A673 (cell line): ENCODE measurements at regions not wholly inside any gene's neighbourhood (a gene's known extent, or its start where the extent isn't known, plus 50 kb on each side); places are given as distances from the start of the nearest gene placed in this dataset.
"Not testable (repeated sequence)": the region's sequence is repeated elsewhere in the genome, so short reads cannot be mapped to it uniquely, and the experiment has no call there.

Experiments used
- BruUV-seq: library from RNA; stranded (reverse); fragments of 400-500 nt; replicated peaks from 2 replicates; lab custom pipeline; 2021; lab: Mats Ljungman, UMichigan
- CTCF ChIA-PET: fragments of 300-600 bp; sonication (Branson Sonifier 250); formaldehyde crosslinking; loops from one replicate; lab custom pipeline; 2022; ENCODE audit warnings: antibody characterized with exemption; lab: Charles Lee
- POLR2A ChIA-PET: fragments of 300-600 bp; sonication (Branson Sonifier 250); formaldehyde crosslinking; loops from one replicate; lab custom pipeline; 2022; ENCODE audit warnings: antibody characterized with exemption; ENCODE audit not compliant: low non-redundant PET; lab: Charles Lee
- DNase-seq: peaks from one replicate; pipeline ENCODE4 v3.0.0-alpha.2; 2015; ENCODE audit warnings: low spot score
- H3K27ac ChIP-seq: fragments of 200-600 bp; sonication (generic); 2 replicates; pipeline ENCODE4 v1.5.1; 2016; ENCODE audit warnings: mixed run types, low read depth, mild to moderate bottlenecking, mixed read lengths, antibody characterized with exemption, low read length; ENCODE audit not compliant: poor library complexity, severe bottlenecking
- H3K27me3 ChIP-seq: fragments of 200-600 bp; sonication (generic); replicated peaks from 2 replicates; pipeline ENCODE4 v1.6.1; 2017; ENCODE audit warnings: mixed run types, low read depth, mild to moderate bottlenecking, mixed read lengths, antibody characterized with exemption, low read length; ENCODE audit not compliant: insufficient read depth, poor library complexity
- H3K36me3 ChIP-seq: fragments of 200-600 bp; sonication (generic); 2 replicates; pipeline ENCODE4 v1.6.1; 2016; ENCODE audit warnings: mixed run types, mild to moderate bottlenecking, mixed read lengths, antibody characterized with exemption, low read length; ENCODE audit not compliant: insufficient read depth, poor library complexity, severe bottlenecking
- H3K4me1 ChIP-seq: fragments of 200-600 bp; sonication (generic); 2 replicates; pipeline ENCODE4 v1.6.1; 2017; ENCODE audit warnings: mixed run types, mild to moderate bottlenecking, mixed read lengths, antibody characterized with exemption, low read length; ENCODE audit not compliant: insufficient read depth, poor library complexity, severe bottlenecking
- H3K4me3 ChIP-seq: fragments of 200-600 bp; sonication (generic); 2 replicates; pipeline ENCODE4 v1.5.1; 2016; ENCODE audit warnings: low read depth, mixed run types, mild to moderate bottlenecking, mixed read lengths, low read length; ENCODE audit not compliant: poor library complexity, severe bottlenecking
- H3K9me3 ChIP-seq: fragments of 200-600 bp; sonication (generic); 2 replicates; pipeline ENCODE4 v1.6.1; 2016; ENCODE audit warnings: mixed run types, low read depth, mild to moderate bottlenecking, mixed read lengths, antibody characterized with exemption, low read length; ENCODE audit not compliant: poor library complexity, severe bottlenecking
- EZH2 ChIP-seq: fragments of 200-600 bp; sonication (generic); IDR thresholded peaks from 2 replicates; pipeline ENCODE4 v1.6.1; 2017; ENCODE audit warnings: borderline replicate concordance, low read depth, mild to moderate bottlenecking, mixed read lengths, antibody characterized with exemption, low read length; ENCODE audit not compliant: poor library complexity, severe bottlenecking
- intact Hi-C: fragments of 100-400 bp; cut with micrococcal nuclease; formaldehyde crosslinking; loops from one replicate; pipeline ENCODE4 v1.10.0; 2022; ENCODE audit not compliant: unreplicated experiment
- TF ChIP-seq, protein P1 (sequence below): fragments of 300-800, 200-600 bp; sonication (generic); conservative IDR thresholded peaks from 2 replicates; pipeline ENCODE4 v1.5.1; 2017; ENCODE audit warnings: low read depth, mild to moderate bottlenecking, antibody characterized with exemption, low read length, moderate library complexity, mixed read lengths

DNA sequence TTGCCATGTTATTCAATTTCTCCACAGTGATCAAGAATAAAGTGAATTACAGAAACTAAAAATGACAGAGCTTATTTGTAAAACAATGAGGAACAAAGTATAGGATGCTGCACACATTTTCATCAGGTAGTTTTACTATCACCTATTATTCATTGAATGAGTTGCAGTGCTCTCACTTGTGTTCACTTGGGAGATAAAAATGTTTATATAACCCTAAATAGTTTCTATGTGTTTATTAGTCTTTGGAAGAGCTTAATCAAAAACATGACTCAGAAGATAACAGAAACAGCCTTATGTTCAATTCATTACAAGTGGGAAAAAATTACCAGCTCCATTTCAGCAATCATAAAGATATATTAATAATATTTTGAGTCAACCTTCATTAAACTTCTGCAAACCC is 796.2 kb downstream of the SLITRK1 start:
- H3K27ac ChIP-seq = no peak overlapping the region
- intact Hi-C loops = no loop called here
- peaks cover 4% of the 10 kb centered on the region for H3K9me3 ChIP-seq
- ChIA-PET POLR2A (no interaction called here), CTCF (interaction anchor here (0.5 kb wide), 1 partner anchor 964 kb away, joined by 5 read pairs; no protein-coding TSS in a partner anchor)
- no peaks in the 10 kb centered on the region for H3K36me3 ChIP-seq
- no peaks in the 10 kb centered on the region for H3K27me3 ChIP-seq
- DNase-seq = no peak
- no peak for TF ChIP-seq EZH2
- TF ChIP-seq, protein P1, sequence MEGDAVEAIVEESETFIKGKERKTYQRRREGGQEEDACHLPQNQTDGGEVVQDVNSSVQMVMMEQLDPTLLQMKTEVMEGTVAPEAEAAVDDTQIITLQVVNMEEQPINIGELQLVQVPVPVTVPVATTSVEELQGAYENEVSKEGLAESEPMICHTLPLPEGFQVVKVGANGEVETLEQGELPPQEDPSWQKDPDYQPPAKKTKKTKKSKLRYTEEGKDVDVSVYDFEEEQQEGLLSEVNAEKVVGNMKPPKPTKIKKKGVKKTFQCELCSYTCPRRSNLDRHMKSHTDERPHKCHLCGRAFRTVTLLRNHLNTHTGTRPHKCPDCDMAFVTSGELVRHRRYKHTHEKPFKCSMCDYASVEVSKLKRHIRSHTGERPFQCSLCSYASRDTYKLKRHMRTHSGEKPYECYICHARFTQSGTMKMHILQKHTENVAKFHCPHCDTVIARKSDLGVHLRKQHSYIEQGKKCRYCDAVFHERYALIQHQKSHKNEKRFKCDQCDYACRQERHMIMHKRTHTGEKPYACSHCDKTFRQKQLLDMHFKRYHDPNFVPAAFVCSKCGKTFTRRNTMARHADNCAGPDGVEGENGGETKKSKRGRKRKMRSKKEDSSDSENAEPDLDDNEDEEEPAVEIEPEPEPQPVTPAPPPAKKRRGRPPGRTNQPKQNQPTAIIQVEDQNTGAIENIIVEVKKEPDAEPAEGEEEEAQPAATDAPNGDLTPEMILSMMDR = no peak
- BruUV-seq = no TSS peak
- no peak overlapping the region for H3K4me3 ChIP-seq
- H3K4me1 ChIP-seq = no peaks in the 10 kb centered on the region

DNA sequence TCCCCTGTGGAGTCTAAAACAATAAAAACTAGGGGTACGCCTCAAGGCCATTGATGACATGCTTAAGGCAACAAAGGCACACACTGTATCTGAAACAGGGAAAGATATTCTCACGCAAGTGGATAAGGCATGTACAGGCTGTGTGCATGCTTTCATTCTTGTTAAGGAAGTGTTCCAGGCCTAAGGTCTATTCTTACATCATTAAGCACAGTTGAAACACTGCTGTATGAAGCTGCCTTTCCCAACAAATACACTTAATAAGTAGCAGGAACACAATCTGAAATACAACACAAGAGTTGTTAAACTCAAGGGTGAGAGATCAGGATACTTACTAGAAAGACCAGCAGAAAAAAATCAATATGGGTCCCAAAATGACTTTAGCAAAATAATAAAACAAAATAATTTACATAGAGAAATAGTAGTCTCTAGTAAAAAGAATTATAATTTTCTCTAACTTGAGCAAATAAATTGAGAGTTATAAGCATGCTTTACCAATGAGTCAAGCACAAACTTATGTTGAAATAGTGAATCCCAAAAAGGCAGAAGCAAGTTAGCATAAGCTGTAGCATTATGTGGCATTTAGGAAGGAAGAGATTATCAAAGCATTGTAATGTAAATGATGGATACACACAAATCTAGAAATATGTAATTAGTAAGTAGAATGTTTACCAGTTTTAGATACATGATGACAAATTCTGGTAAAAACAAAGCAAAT is 796.9 kb downstream of the SLITRK1 start:
- no peak for TF ChIP-seq EZH2
- TF ChIP-seq, protein P1 = no peak
- Histone ChIP-seq H3K27ac (no peak overlapping the region), H3K4me3 (no peak overlapping the region), H3K9me3 (peaks cover 4% of the 10 kb centered on the region), H3K4me1 (no peaks in the 10 kb centered on the region), H3K27me3 (no peaks in the 10 kb centered on the region), H3K36me3 (no peaks in the 10 kb centered on the region)
- DNase-seq = peak; percentile 30
- ChIA-PET CTCF (interaction anchor here (0.5 kb wide), 1 partner anchor 963 kb away, joined by 5 read pairs; no protein-coding TSS in a partner anchor), POLR2A (no interaction called here)
- no TSS peak for BruUV-seq
- intact Hi-C loops = no loop called here

DNA sequence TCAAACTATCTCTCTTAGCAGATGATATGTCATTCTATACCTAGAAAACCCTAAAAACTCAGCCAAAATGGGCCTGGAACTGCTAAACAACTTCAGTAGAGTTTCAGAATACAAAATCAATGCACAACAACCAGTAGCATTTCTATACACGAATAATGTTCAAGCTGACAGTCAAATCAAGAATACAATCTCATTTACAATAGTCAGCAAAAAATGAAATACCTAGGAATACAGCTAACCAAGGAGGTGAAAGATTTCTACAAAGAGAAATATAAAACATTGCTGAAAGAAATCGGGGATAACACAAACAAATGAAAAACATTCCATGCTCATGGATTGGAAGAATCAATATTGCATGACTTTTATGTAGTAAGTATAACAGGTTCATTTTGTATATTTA is 804.8 kb downstream of the SLITRK1 start:
- Histone ChIP-seq H3K27ac (no peak overlapping the region), H3K27me3 (no peaks in the 10 kb centered on the region), H3K36me3 (no peaks in the 10 kb centered on the region), H3K4me3 (no peak overlapping the region), H3K4me1 (no peaks in the 10 kb centered on the region), H3K9me3 (no peaks in the 10 kb centered on the region)
- no peak for DNase-seq
- TF ChIP-seq, protein P1 = no peak
- no peak for TF ChIP-seq EZH2
- POLR2A ChIA-PET = no interaction called here
- BruUV-seq = no TSS peak
- CTCF ChIA-PET = no interaction called here
- intact Hi-C loops = no loop called here

DNA sequence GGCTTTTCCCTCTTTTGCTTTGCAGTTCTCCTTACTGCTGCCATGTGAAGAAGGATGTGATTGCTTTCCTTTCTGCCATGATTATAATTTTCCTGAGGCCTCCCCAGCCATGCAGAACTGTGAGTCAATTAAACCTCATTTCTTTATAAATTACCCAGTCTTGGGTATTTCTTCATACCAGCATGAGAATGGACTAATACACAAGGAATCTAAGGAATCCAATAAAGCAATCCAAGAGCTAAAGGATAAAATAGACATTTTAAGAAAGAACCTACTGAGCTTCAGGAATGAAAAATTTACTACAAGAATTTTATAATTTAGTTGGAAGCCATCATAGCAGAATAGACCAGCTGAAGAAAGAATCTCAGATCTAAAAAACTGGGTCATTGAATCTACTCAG is 808.3 kb downstream of the SLITRK1 start:
- DNase-seq, CTCF ChIA-PET, H3K27me3 ChIP-seq, H3K27ac ChIP-seq, H3K36me3 ChIP-seq, POLR2A ChIA-PET, H3K4me1 ChIP-seq, BruUV-seq, intact Hi-C loops, H3K4me3 ChIP-seq, H3K9me3 ChIP-seq: not testable (repeated sequence)
